Testis (tissue), 2 donors: ENCODE measurements at regions not wholly inside any gene's neighbourhood (a gene's known extent, or its start where the extent isn't known, plus 50 kb on each side); places are given as distances from the start of the nearest gene placed in this dataset.

Experiments used
- CTCF ChIP-seq, 3 experiments: fragments of 450-650 bp in 2 of 3; fragments of 200-600 bp in 1 of 3; sonication (generic) in 1 of 3; IDR thresholded peaks; one replicate each; pipeline ENCODE4 v1.5.1; 2016 to 2019; ENCODE audit warnings: antibody characterized with exemption in 3 of 3, mild to moderate bottlenecking in 2 of 3, moderate library complexity in 1 of 3
- POLR2A ChIP-seq: fragments of 450-650 bp; IDR thresholded peaks from one replicate; pipeline ENCODE4 v1.6.1; 2017; ENCODE audit warnings: antibody characterized with exemption, mild to moderate bottlenecking, moderate library complexity

- TF ChIP-seq POLR2A (no peak), CTCF (IDR thresholded peaks at IDR 0.05) (no peak)
Measured at GRCh38 chr5:88384886-88385285, 116.2 kb upstream of the TMEM161B start.
